ENCODE measurements at regions not wholly inside any gene's neighbourhood (a gene's known extent, or its start where the extent isn't known, plus 50 kb on each side); places are given as distances from the start of the nearest gene placed in this dataset.

GRCh38 chr2:16180631-16181030 is 240.3 kb downstream of the MYCN start:
- DNase-seq = no peak

DNA sequence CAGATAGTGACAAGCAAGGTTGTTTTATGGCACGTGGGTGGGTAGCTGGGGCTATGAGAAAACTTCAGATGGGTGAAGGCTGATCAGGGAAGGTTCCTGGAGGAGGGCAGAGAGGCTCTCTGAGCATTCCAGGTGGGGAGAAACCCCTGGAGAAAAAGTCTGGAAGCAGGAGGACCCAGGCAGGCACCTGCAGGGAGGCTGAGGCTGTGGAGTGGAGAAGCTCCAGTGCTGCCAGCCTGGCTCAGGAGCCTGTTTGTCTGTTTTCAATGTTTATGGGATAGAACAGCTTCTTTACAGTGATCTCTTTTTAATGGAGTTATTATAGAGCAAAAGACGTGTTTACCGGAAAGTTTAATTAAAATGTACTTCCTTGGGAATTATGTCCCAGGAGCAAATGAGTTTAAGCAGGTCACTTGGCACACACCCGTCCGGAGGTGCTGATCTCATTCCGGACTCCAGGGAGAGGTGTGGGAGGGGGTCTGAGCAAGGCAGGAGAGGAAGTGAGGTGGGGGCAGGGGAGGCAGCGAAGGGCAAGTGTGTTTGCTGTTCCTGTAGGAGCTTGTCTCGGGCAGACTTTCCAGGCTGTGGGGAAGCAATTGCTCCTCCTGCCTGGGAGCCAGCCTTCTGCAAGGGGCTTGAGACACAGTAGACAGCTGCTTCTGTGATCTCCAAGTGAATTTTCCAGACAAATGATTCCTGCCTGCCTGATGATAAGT is 239.5 kb downstream of the MYCN start:
- no peak for DNase-seq

DNA sequence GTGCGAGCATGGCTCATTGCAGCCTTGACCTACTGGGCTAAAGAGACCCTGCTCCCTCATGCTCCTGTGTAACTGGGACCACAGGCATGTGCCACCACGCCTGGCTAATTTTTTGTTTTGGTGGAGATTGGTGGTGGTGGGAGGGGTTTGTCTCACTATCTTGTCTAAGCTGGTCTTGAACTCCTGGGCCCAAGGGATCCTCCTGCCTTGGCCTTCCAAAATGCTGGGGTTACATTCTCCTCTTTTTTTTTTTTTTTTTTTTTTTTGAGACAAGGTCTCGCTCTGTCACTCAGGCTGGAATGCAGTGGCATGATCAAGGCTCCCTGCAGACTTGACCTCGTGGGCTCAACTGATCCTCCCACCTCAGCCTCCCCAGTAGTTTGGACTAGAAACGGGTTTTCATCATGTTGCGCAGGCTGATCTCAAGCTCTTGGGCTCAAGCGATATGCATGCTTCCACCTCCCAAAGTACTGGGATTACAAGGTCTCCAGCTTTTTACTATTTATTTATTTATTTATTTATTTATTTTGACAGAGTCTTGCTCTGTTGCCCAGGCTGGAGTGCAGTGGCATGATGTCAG is 238.3 kb downstream of the MYCN start:
- no peak for DNase-seq

DNA sequence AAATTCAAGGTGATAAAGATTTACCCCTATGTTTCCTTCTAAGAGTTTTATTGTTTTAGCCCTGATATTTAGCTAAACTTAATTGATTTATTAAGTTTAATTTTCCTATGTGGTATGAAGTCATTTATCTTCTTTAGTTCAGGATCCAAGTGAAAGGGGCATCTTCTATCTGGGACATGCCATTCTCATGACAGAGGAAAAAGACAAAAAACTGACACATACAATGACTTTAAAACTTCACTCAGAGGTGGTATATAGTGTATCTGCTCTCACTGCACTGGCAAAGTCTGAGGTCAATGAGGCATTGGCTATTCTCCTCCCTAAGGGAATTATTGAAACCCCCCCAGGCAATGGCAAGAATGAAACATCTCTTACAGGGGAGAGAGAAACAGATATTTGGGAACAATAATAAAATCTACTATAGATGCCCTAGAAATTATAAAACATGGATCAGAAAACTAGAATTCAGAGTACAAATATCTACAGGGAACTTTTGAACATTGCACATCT is 237.4 kb downstream of the MYCN start:
- DNase-seq = no peak

DNA sequence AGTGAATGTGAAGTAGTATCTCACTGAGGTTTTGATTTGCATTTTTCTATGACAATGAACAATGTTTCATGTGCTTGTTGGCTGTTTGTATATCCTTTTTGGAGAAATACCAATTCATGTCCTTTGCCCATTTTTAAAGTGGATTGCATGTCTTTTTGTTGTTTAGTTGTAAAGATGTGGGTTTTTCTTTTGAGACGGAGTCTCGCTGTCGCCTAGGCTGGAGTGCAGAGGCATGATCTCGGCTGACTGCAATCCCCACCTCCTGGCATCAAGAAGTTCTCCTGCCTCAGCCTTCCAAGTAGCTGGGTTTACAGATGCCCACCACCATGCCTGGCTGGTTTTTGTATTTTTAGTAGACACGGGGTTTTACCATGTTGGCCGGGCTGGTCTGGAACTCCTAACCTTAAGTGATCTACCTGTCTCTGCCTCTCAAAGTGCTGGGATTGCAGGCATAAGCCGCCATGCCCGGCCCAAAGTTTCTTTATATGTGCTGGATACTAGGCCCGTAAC is 236.7 kb downstream of the MYCN start:
- no peak for DNase-seq

DNA sequence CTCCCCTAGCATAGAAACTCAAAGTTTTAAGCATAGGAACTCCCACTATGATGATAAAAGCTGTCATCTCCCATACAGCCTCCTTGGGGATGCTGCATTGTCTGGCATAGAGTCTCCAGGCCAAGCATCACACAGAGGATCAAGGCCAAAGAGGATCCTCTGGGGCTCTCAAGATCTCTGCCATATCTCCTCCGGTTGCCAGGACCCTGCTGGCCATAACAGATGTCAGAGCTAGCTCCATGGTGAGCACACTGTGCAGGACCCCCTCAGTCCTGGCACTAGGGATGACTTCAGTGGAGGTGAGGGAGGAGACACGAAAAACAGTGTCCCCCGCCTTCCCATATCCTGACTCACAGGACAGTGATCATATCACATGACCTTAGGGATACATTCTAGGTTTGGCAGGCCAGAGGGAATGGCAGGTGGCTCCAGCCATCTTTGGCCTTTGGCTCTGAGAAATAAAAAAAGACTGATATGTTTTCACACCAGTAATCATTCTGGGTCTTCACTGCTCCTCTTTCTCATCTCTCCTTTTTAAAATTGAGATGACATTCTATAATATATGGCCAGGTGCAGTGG is 235.0 kb downstream of the MYCN start:
- DNase-seq = no peak

- no peak for DNase-seq
Measured at GRCh38 chr2:16174693-16175045, 234.3 kb downstream of the MYCN start.

DNA sequence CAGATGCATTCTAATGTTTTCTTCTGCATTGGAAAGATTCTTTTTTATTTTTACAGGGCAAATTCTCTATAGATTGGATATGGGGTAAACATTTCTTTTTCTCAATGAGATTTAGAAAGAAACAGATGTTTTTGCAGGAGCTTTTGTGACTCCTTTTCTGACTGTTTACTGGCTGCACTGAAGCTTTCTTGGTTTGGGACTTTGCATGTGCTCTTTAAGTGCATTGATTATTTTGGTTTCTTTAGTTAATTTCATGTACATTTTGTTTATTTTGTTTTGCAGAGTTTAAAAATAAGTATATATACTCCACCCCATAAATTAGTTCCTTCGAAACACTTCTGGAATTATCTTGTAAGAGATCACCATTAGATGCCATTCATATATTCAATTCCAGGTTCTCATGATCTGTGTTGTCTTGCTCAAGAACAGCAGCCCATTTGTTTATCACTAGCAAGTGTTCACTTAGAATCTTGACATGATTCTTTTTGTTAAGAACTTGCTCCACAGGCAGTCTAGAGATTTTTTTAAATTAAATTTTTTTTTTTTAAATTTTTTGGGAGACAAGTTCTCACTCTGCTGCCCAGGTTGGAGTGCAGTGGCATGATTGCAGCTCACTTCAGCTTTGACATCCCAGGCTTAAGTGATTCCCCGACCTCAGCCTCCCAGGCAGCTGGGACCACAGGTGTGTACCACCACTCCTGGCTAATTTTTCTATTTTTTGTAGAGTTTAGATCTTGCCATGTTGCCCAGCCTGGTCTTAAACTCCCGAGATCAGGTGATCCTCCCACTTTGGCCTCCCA is 233.7 kb downstream of the MYCN start:
- no peak for DNase-seq

DNA sequence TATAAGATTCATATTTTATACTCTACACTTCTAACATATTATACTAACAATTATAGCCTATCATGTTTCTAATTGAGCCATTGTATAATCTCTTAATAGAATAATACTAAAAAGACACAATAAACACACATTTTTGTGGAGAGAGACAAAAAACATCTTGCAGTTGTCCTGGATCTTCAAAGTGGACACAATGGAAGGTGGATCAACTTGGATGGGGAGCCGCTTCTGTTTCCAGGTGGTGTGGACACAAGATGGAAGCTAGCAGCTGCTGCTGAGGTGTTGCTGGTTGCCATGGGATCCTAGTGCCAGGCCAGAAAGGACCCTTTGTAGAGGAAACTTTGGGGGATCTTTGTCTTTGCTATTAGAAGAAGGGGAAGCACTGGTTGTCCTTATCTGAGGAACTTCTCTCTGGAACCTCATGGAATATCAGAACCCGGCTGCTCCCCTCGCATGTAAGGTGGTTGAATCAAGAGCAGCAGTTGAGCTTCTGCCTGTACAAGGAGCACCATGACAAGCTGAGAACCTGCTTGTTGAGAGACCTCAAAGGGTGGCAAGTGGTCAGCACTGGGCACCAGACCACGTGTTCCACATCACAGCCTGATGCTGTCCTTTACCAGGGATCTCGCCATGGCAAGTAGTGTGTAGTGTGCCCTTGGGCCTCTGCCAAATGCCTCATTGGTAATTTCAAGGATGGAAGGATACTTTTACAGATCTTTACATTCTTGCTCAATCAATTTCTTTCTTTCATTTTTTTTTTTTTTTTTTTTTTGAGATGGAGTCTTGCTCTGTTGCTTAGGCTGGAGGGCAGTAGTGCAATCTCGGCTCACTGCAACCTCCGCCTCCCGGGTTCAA is 232.2 kb downstream of the MYCN start:
- DNase-seq = no peak

DNA sequence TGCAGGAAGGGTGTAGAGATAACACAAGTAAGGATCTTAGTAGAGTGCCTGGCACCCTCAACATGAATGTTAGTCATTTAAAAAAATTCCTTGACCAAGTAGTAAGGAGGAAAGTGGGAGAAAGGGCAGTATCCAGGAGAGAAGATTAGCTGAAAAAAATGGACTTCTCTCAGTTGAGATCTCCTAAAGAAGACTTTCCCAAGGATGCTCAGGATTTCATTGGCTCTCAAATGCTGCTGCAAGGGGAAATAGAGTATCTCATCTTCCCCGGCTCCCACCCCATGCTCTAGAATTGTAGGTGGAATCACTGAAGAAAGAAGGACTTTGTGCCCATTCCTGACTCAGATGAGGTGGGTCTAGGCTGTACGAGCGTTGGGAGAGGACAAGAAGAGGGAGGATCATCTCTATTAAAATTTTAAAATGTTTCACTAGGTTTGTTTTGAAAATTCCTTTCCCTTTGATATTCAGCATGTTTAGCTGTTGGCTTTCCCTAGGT is 231.1 kb downstream of the MYCN start:
- no peak for DNase-seq

GRCh38 chr2:16170675-16171424 is 230.5 kb downstream of the MYCN start:
- DNase-seq = no peak

GRCh38 chr2:16169381-16169960 is 229.1 kb downstream of the MYCN start:
- no peak for DNase-seq

GRCh38 chr2:16168506-16169264 is 228.3 kb downstream of the MYCN start:
- no peak for DNase-seq

DNA sequence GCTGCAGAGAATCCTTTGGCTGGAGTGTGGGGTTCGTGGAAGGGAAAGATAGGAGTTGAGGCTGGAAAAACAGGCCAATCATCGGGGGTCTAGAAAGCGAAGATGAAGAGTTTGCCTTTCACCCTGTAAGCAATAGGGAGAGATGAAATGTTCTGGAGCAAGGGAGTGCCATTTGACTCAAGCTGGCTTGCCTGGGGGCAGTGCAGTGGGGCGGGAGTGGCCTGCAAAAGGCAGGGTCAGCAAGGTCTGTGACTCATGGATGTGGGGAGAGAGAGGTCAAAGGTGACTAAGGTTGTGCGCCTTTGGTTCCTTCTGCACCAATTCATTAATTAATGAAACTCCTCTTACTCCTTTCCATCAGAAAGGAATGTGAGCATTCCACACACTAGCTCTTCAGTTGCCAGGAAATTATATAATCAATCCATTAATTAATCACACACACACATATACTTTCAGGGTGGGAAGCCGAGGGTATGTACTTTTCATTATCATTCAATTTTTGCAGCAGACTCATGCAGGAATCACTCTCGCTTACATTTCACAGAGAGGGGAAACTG is 227.6 kb downstream of the MYCN start:
- DNase-seq = no peak

DNA sequence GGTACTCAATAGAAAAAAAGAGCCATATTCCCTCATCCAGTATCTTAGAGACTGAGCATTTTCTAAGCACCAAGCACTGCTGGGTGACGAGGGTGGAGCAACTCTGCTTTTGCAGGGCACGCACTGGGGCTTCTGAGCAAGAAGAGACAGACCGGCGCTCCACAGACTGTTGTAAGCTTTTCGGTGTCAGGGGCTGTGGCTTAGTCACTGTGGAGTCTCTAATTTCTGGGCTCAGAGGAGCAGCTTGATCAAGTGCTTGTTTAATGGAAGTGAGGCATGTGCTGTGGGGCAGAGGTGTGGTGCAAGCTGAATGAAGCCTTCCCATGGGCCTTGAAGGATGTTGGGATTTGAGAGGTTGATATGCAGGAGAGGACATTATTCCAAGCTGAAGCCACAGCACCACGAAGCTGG is 227.1 kb downstream of the MYCN start:
- no peak for DNase-seq

- peak; percentile 32 for DNase-seq
Measured at GRCh38 chr2:16166327-16166981, 226.1 kb downstream of the MYCN start.

DNA sequence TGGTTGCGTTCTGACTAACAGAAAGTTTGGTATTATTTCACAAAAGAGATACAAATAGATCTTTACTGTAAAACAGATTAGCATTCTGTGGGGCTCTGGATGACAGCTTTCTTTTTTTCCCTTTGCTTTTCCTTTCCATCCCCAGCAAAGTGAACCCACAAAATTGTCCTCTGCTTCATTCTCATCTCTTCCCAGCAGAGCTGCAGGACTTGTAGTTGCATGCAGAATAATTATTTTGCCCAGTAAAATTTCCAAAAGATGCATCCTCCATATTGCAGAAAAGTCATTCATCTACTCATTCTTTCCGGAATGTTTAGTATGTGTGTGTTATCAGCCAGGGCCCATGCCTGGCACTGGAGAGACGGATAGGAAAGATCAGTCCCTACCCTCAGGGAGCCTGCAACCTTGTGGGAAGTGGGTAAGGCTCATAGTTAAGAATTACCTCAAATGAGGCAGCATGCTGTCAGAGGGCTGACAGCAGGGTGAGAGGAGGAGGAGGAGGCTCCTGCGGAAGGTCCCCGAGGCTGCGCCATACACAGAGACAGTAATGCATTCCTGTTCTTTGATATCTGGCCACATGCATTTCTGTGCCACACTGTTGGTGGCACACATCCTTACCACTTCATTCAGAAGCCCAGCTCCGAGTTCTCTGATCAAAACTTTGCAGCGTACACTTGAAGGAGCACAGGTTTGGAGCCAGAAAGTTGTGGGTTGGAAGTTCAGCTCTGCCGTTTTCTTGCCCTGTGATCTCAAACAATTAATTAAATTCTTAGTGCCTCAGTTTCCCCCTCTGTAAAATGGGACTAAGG is 225.4 kb downstream of the MYCN start:
- DNase-seq = no peak

- DNase-seq = no peak
Measured at GRCh38 chr2:16162491-16163040, 222.2 kb downstream of the MYCN start.

Data from NCI-H2227 treated with DMSO at 0.1 percent for 48 hours (cell line).